B cell (primary cell): ENCODE measurements at regions not wholly inside any gene's neighbourhood (a gene's known extent, or its start where the extent isn't known, plus 50 kb on each side); places are given as distances from the start of the nearest gene placed in this dataset.

Experiments used
- ATAC-seq: fragments of 200-7000 bp; cut with Tn5 transposase; one replicate; pipeline ENCODE4 v1.10.0; 2021; ENCODE audit warnings: low read depth, mild to moderate bottlenecking, moderate number of reproducible peaks, moderate library complexity
- CTCF ChIA-PET: fragments of 350-600 bp; sonication (Branson Sonifier 250); formaldehyde crosslinking; loops from one replicate; lab custom pipeline; 2021; ENCODE audit warnings: antibody characterized with exemption, inconsistent platforms; lab: Charles Lee
- POLR2A ChIA-PET: fragments of 350-600 bp; sonication (Branson Sonifier 250); formaldehyde crosslinking; loops from one replicate; lab custom pipeline; 2021; ENCODE audit warnings: antibody characterized with exemption; lab: Charles Lee
- DNase-seq: peaks from one replicate; pipeline ENCODE4 v3.0.0; 2013
- H2AFZ ChIP-seq: 2 replicates; pipeline ENCODE4 v1.6.1; 2012; ENCODE audit warnings: mild to moderate bottlenecking, low read depth, low read length; ENCODE audit not compliant: insufficient read depth, poor library complexity, severe bottlenecking
- H3K27ac ChIP-seq, 2 donors: 1 replicate in 1 of 2; 2 replicates in 1 of 2; pipeline ENCODE4 v1.5.1; 2012 to 2013; ENCODE audit warnings: low read length in 2 of 2, mild to moderate bottlenecking in 2 of 2, moderate library complexity in 1 of 2
- H3K27me3 ChIP-seq, 4 experiments: fragments of 200-600 bp in 1 of 4; sonication (generic) in 1 of 4; replicated peaks in 1 of 4; 1 replicate in 2 of 4; 2 replicates in 2 of 4; pipeline versions ENCODE4 v1.6.1 to v1.7.0; 2013 to 2016; ENCODE audit warnings: low read length in 3 of 4, mild to moderate bottlenecking in 2 of 4, mixed read lengths in 1 of 4, moderate library complexity in 1 of 4; ENCODE audit not compliant: insufficient read depth in 4 of 4, control insufficient read depth in 3 of 4; ENCODE audit errors: control extremely low read depth in 1 of 4
- H3K36me3 ChIP-seq, 2 experiments: replicated peaks in 1 of 2; 1 replicate in 1 of 2; 2 replicates in 1 of 2; pipeline versions ENCODE4 v1.6.1 to v1.7.1; 2013; ENCODE audit warnings: low read length in 1 of 2; ENCODE audit not compliant: insufficient read depth in 2 of 2, control insufficient read depth in 1 of 2; ENCODE audit errors: control extremely low read depth in 1 of 2, extremely low read depth in 1 of 2
- H3K4me1 ChIP-seq, 2 donors: fragments of 200-600 bp in 1 of 2; sonication (generic) in 1 of 2; 1 replicate in 1 of 2; 2 replicates in 1 of 2; pipeline versions ENCODE4 v1.5.1 to v1.6.1; 2013 to 2017; ENCODE audit warnings: low read length in 2 of 2; ENCODE audit not compliant: control insufficient read depth in 2 of 2, insufficient read depth in 2 of 2
- H3K4me2 ChIP-seq: replicated peaks from 2 replicates; pipeline ENCODE3; 2012; ENCODE audit warnings: mild to moderate bottlenecking, low read depth, low read length; ENCODE audit not compliant: poor library complexity, severe bottlenecking
- H3K4me3 ChIP-seq, 5 experiments: fragments of 200-600 bp in 1 of 5; sonication (generic) in 1 of 5; 1 replicate in 3 of 5; 2 replicates in 2 of 5; pipeline versions ENCODE4 v1.5.1 to v1.7.0; 2011 to 2016; ENCODE audit warnings: low read length in 4 of 5, mild to moderate bottlenecking in 4 of 5, low read depth in 2 of 5, control low read depth in 1 of 5, moderate library complexity in 1 of 5; ENCODE audit not compliant: insufficient read depth in 1 of 5; ENCODE audit errors: control extremely low read depth in 1 of 5, extremely low read depth in 1 of 5
- H3K79me2 ChIP-seq: fragments of 200-600 bp; sonication (generic); one replicate; pipeline ENCODE4 v1.6.0; 2016; ENCODE audit warnings: low read length; ENCODE audit not compliant: control insufficient read depth, insufficient read depth
- H3K9ac ChIP-seq: fragments of 200-600 bp; sonication (generic); 2 replicates; pipeline ENCODE4 v1.6.1; 2017; ENCODE audit warnings: mild to moderate bottlenecking, low read length, moderate library complexity
- H3K9me3 ChIP-seq, 3 donors: one replicate each; pipeline versions ENCODE4 v1.6.1 to v1.7.1; 2013; ENCODE audit warnings: low read length in 2 of 3; ENCODE audit not compliant: control insufficient read depth in 2 of 3, insufficient read depth in 1 of 3; ENCODE audit errors: control extremely low read depth in 1 of 3
- H4K20me1 ChIP-seq: 2 replicates; pipeline ENCODE4 v1.6.0; 2012; ENCODE audit warnings: mild to moderate bottlenecking, low read length; ENCODE audit not compliant: insufficient read depth, control insufficient read depth, poor library complexity, severe bottlenecking
- H3K27ac Mint-ChIP-seq: one replicate; pipeline ENCODE4 v1.8.0; 2021; ENCODE audit warnings: mixed read lengths
- H3K27me3 Mint-ChIP-seq: one replicate; pipeline ENCODE4 v1.8.0; 2021; ENCODE audit warnings: mixed read lengths
- H3K4me1 Mint-ChIP-seq: one replicate; pipeline ENCODE4 v1.8.0; 2021; ENCODE audit warnings: mixed read lengths
- H3K4me3 Mint-ChIP-seq: one replicate; pipeline ENCODE4 v1.8.0; 2021; ENCODE audit warnings: mixed read lengths
- H3K9me3 Mint-ChIP-seq: one replicate; pipeline ENCODE4 v1.8.0; 2022; ENCODE audit warnings: mixed read lengths; ENCODE audit not compliant: insufficient read depth
- EZH2 ChIP-seq: IDR thresholded peaks from 2 replicates; pipeline ENCODE4 v1.6.1; 2012; ENCODE audit warnings: borderline replicate concordance, low read depth, mild to moderate bottlenecking, moderate library complexity, low read length; ENCODE audit not compliant: insufficient read depth, poor library complexity, severe bottlenecking
- WGBS: methylation state at CpG from one replicate; pipeline ENCODE4 v1.1.5; 2013; ENCODE audit warnings: missing lambda C conversion rate; ENCODE audit not compliant: insufficient coverage; 5-methylcytosine and 5-hydroxymethylcytosine counted together
- intact Hi-C: fragments of 100-400 bp; cut with micrococcal nuclease; formaldehyde crosslinking; loops from one replicate; pipeline ENCODE4 v1.10.0; 2022
- TF ChIP-seq, protein P1 (sequence below): fragments of 200-600 bp; IDR thresholded peaks from one replicate; pipeline ENCODE4 v1.8.0; 2022; ENCODE audit warnings: antibody characterized with exemption, mild to moderate bottlenecking

DNA sequence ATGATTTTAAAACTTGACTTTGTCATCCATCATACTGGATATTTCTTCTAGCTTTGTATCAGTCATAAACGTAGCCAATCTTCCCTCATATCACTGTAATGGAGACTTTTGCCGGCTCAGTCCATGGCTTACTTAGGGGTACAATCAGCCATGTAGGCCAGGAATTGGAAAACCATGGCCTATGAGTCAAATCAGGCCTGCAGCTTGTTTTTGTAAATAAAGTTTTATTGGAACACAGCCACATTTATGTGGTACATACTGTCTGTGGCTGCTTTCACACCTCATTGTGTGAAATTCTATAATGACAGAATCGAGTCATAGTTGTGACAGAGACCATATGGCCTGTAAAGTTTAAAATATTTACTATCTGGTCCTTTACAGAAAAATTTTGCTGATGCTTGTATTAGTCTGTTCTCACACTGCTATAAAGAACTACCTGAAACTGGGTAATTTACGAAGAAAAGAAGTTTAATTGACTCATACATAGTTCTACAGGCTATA, 64.5 kb upstream of the CDH13 start:
- intact Hi-C loops, result no loop called here
- Mint-ChIP-seq H3K27ac (no peak overlapping the region), H3K9me3 (no peaks in the 10 kb centered on the region), H3K27me3 (no peaks in the 10 kb centered on the region), H3K4me1 (no peaks in the 10 kb centered on the region), H3K4me3 (no peak overlapping the region)
- Histone ChIP-seq H3K36me3 (no peaks in the 10 kb centered on the region), H3K4me3 (no peak overlapping the region), H3K27ac (no peak overlapping the region), H3K27me3 (no peaks in the 10 kb centered on the region), H4K20me1 (no peaks in the 10 kb centered on the region), H3K9me3 (peaks cover 0 to 12% (median 0%) of the 10 kb centered on the region in 3 donors), H3K79me2 (no peaks in the 10 kb centered on the region), H3K9ac (no peak overlapping the region), H3K4me2 (no peak overlapping the region), H2AFZ (no peak overlapping the region), H3K4me1 (no peaks in the 10 kb centered on the region)
- CTCF ChIA-PET, result no interaction called here
- ATAC-seq (no peak), DNase-seq (no peak)
- TF ChIP-seq, protein P1, sequence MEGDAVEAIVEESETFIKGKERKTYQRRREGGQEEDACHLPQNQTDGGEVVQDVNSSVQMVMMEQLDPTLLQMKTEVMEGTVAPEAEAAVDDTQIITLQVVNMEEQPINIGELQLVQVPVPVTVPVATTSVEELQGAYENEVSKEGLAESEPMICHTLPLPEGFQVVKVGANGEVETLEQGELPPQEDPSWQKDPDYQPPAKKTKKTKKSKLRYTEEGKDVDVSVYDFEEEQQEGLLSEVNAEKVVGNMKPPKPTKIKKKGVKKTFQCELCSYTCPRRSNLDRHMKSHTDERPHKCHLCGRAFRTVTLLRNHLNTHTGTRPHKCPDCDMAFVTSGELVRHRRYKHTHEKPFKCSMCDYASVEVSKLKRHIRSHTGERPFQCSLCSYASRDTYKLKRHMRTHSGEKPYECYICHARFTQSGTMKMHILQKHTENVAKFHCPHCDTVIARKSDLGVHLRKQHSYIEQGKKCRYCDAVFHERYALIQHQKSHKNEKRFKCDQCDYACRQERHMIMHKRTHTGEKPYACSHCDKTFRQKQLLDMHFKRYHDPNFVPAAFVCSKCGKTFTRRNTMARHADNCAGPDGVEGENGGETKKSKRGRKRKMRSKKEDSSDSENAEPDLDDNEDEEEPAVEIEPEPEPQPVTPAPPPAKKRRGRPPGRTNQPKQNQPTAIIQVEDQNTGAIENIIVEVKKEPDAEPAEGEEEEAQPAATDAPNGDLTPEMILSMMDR, result no peak
- no peak for TF ChIP-seq EZH2
- POLR2A ChIA-PET, result no interaction called here
- WGBS, result 100% methylated on average over 1 of the region's 4 CpGs

GRCh38 chr16:82560805-82561325, 65.9 kb upstream of the CDH13 start:
- no peak for DNase-seq
- ChIA-PET CTCF (no interaction called here), POLR2A (no interaction called here)
- Histone ChIP-seq H3K9ac (no peak overlapping the region), H3K4me1 (no peaks in the 10 kb centered on the region), H4K20me1 (no peaks in the 10 kb centered on the region), H3K27me3 (no peaks in the 10 kb centered on the region), H3K4me2 (no peak overlapping the region), H3K9me3 (peaks cover 0 to 14% (median 2%) of the 10 kb centered on the region in 3 donors), H3K27ac (no peak overlapping the region), H2AFZ (no peak overlapping the region), H3K36me3 (no peaks in the 10 kb centered on the region), H3K4me3 (no peak overlapping the region), H3K79me2 (no peaks in the 10 kb centered on the region)
- 66% methylated on average over 5 of the region's 7 CpGs for WGBS
- intact Hi-C loops, result no loop called here
- Mint-ChIP-seq H3K27ac (no peak overlapping the region), H3K4me3 (no peak overlapping the region), H3K9me3 (peaks cover 5% of the 10 kb centered on the region), H3K27me3 (no peaks in the 10 kb centered on the region), H3K4me1 (no peaks in the 10 kb centered on the region)
- no peak for ATAC-seq
- no peak for TF ChIP-seq EZH2
- TF ChIP-seq, protein P1, result no peak
